CD4-positive, alpha-beta T cell treated with Interleukin-15 for 1 hour (primary cell): ENCODE measurements at regions not wholly inside any gene's neighbourhood (a gene's known extent, or its start where the extent isn't known, plus 50 kb on each side); places are given as distances from the start of the nearest gene placed in this dataset.

Experiments
- DNase-seq: peaks from one replicate; pipeline ENCODE4 v3.0.0-alpha.2; 2020

GRCh38 chr9:6703898-6704639, 53.7 kb upstream of the KDM4C start:
- peak; percentile 85 for DNase-seq

- DNase-seq = no peak
Measured at GRCh38 chr9:6702707-6703106, 55.1 kb upstream of the KDM4C start.

- DNase-seq = no peak
Measured at GRCh38 chr9:6696178-6696577, 50.6 kb upstream of the GLDC start.

- DNase-seq = no peak
Measured at GRCh38 chr9:6695121-6695814, 49.7 kb upstream of the GLDC start.
